Liver (tissue), 8 donors: ENCODE measurements at regions not wholly inside any gene's neighbourhood (a gene's known extent, or its start where the extent isn't known, plus 50 kb on each side); places are given as distances from the start of the nearest gene placed in this dataset.

Experiments
- DNase-seq: peaks from one replicate; pipeline ENCODE4 v3.0.0-alpha.2; 2017; ENCODE audit warnings: low spot score
- H3K27ac ChIP-seq, 2 donors: one replicate each; pipeline ENCODE4 v1.7.0; 2013; ENCODE audit warnings: inconsistent platforms in 2 of 2, low read length in 2 of 2, control low read depth in 1 of 2, low read depth in 1 of 2, mild to moderate bottlenecking in 1 of 2
- H3K27me3 ChIP-seq, 4 donors: one replicate each; pipeline versions ENCODE4 v1.6.1 to v1.7.0; 2013; ENCODE audit warnings: low read length in 3 of 4, inconsistent platforms in 1 of 4, mild to moderate bottlenecking in 1 of 4, moderate library complexity in 1 of 4; ENCODE audit not compliant: control insufficient read depth in 4 of 4, insufficient read depth in 4 of 4
- H3K36me3 ChIP-seq, 4 donors: one replicate each; pipeline versions ENCODE4 v1.6.1 to v1.7.0; 2013; ENCODE audit warnings: low read length in 3 of 4, mild to moderate bottlenecking in 3 of 4, low read depth in 1 of 4, moderate library complexity in 1 of 4; ENCODE audit not compliant: control insufficient read depth in 4 of 4, insufficient read depth in 3 of 4
- H3K4me1 ChIP-seq, 4 donors: one replicate each; pipeline versions ENCODE4 v1.6.1 to v1.7.0; 2013; ENCODE audit warnings: low read length in 3 of 4, mild to moderate bottlenecking in 3 of 4, moderate library complexity in 1 of 4; ENCODE audit not compliant: control insufficient read depth in 4 of 4, insufficient read depth in 4 of 4
- H3K4me3 ChIP-seq, 3 donors: one replicate each; pipeline versions ENCODE4 v1.6.1 to v1.7.0; 2013; ENCODE audit warnings: low read length in 3 of 3, control low read depth in 1 of 3, low read depth in 1 of 3, mild to moderate bottlenecking in 1 of 3
- H3K9ac ChIP-seq, 2 donors: one replicate each; pipeline ENCODE4 v1.7.0; 2013; ENCODE audit warnings: low read length in 2 of 2, mild to moderate bottlenecking in 2 of 2, moderate library complexity in 2 of 2, control low read depth in 1 of 2, low read depth in 1 of 2
- H3K9me3 ChIP-seq, 4 donors: one replicate each; pipeline versions ENCODE4 v1.6.1 to v1.7.0; 2013; ENCODE audit warnings: low read length in 3 of 4; ENCODE audit not compliant: control insufficient read depth in 4 of 4
- EGR1 ChIP-seq, 2 donors: IDR thresholded peaks; 2 replicates each; pipeline ENCODE4 v1.6.1; 2016 to 2018; ENCODE audit warnings: antibody characterized with exemption in 2 of 2, low read depth in 2 of 2
- FOXA1 ChIP-seq: IDR thresholded peaks from 2 replicates; pipeline ENCODE4 v1.6.1; 2016; ENCODE audit warnings: antibody characterized with exemption
- FOXA2 ChIP-seq: IDR thresholded peaks from 2 replicates; pipeline ENCODE4 v1.6.1; 2016; ENCODE audit warnings: antibody characterized with exemption
- GABPA ChIP-seq, 2 donors: IDR thresholded peaks in 1 of 2; conservative IDR thresholded peaks in 1 of 2; 2 replicates each; pipeline ENCODE4 v1.6.1; 2016; ENCODE audit warnings: antibody characterized with exemption in 2 of 2, mild to moderate bottlenecking in 1 of 2, moderate library complexity in 1 of 2
- HNF4A ChIP-seq, 2 donors: conservative IDR thresholded peaks; 2 replicates each; pipeline ENCODE4 v1.6.1; 2016; ENCODE audit warnings: antibody characterized with exemption in 2 of 2, mild to moderate bottlenecking in 2 of 2
- HNF4G ChIP-seq: IDR thresholded peaks from 2 replicates; pipeline ENCODE4 v1.6.1; 2016; ENCODE audit warnings: antibody characterized with exemption
- JUND ChIP-seq, 2 donors: IDR thresholded peaks; 2 replicates each; pipeline ENCODE4 v1.6.1; 2016; ENCODE audit warnings: antibody characterized with exemption in 2 of 2
- NR2F2 ChIP-seq: IDR thresholded peaks from 2 replicates; pipeline ENCODE4 v1.6.1; 2016; ENCODE audit warnings: antibody characterized with exemption
- RAD21 ChIP-seq, 2 donors: IDR thresholded peaks; 2 replicates each; pipeline ENCODE4 v1.6.1; 2016; ENCODE audit warnings: antibody characterized with exemption in 2 of 2, mild to moderate bottlenecking in 2 of 2
- RXRA ChIP-seq, 2 donors: IDR thresholded peaks; 2 replicates each; pipeline ENCODE4 v1.6.1; 2017 to 2018; ENCODE audit warnings: antibody characterized with exemption in 2 of 2, mild to moderate bottlenecking in 1 of 2
- SP1 ChIP-seq: IDR thresholded peaks from 2 replicates; pipeline ENCODE4 v1.6.1; 2018; ENCODE audit warnings: antibody characterized with exemption, mild to moderate bottlenecking
- TAF1 ChIP-seq: conservative IDR thresholded peaks from 2 replicates; pipeline ENCODE4 v1.6.1; 2016; ENCODE audit warnings: antibody characterized with exemption, mild to moderate bottlenecking
- YY1 ChIP-seq: IDR thresholded peaks from 2 replicates; pipeline ENCODE4 v1.6.1; 2016; ENCODE audit warnings: antibody characterized with exemption, mild to moderate bottlenecking
- WGBS: extraction: QIAGEN DNeasy Blood & Tissue Kit; methylation state at CpG from one replicate; pipeline ENCODE4 v1.1.7; 2013; 5-methylcytosine and 5-hydroxymethylcytosine counted together
- TF ChIP-seq, protein P1 (sequence below): fragments of 150-350 bp; IDR thresholded peaks from 2 replicates; pipeline ENCODE4 v1.5.1; 2017; ENCODE audit warnings: improper control_type of control experiment, low read depth, low read length; ENCODE audit not compliant: missing input control
- TF ChIP-seq, protein P2 (sequence below): IDR thresholded peaks from 2 replicates; pipeline ENCODE4 v1.6.1; 2016; ENCODE audit warnings: antibody characterized with exemption
- TF ChIP-seq, protein P3 (sequence below): IDR thresholded peaks from 2 replicates; pipeline ENCODE4 v1.6.1; 2016; ENCODE audit warnings: antibody characterized with exemption
- TF ChIP-seq, protein P4 (sequence below): IDR thresholded peaks from 2 replicates; pipeline ENCODE4 v1.6.1; 2016; ENCODE audit warnings: antibody characterized with exemption
- TF ChIP-seq, protein P5 (sequence below): IDR thresholded peaks from 2 replicates; pipeline ENCODE4 v1.6.1; 2016; ENCODE audit warnings: antibody characterized with exemption, mild to moderate bottlenecking
- donor health status: healthy.
- donor health status: healthy.
- donor health status: healthy.
- donor health status: healthy.
- donor health status: healthy.

DNA sequence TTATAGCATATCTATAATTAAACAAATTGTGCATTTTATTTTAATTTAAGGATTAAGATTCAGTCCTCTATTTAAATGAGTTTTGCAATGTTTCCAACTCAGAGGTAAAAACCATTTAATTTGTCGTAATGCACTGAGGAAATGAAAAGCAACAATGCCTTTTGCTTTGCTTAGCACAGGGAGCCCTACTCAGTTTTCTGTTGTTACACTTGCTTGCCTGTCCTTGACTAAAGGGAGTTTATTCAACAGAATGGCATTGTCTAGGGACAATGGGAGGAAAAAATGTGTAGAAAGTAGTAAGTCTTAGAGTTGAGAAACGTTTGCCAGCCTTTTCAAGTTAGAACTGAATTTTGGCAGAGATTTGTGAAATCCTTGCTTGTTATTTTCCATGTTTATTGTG is 734.2 kb upstream of the ANO3 start:
- no peak overlapping the region for H3K27ac ChIP-seq
- H3K36me3 ChIP-seq = no peaks in the 10 kb centered on the region
- DNase-seq = no peak
- no peak overlapping the region for H3K9ac ChIP-seq
- no peaks in the 10 kb centered on the region for H3K27me3 ChIP-seq
- TF ChIP-seq, protein P1, sequence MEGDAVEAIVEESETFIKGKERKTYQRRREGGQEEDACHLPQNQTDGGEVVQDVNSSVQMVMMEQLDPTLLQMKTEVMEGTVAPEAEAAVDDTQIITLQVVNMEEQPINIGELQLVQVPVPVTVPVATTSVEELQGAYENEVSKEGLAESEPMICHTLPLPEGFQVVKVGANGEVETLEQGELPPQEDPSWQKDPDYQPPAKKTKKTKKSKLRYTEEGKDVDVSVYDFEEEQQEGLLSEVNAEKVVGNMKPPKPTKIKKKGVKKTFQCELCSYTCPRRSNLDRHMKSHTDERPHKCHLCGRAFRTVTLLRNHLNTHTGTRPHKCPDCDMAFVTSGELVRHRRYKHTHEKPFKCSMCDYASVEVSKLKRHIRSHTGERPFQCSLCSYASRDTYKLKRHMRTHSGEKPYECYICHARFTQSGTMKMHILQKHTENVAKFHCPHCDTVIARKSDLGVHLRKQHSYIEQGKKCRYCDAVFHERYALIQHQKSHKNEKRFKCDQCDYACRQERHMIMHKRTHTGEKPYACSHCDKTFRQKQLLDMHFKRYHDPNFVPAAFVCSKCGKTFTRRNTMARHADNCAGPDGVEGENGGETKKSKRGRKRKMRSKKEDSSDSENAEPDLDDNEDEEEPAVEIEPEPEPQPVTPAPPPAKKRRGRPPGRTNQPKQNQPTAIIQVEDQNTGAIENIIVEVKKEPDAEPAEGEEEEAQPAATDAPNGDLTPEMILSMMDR = no peak
- TF ChIP-seq, protein P2, sequence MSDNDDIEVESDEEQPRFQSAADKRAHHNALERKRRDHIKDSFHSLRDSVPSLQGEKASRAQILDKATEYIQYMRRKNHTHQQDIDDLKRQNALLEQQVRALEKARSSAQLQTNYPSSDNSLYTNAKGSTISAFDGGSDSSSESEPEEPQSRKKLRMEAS = no peak
- H3K4me3 ChIP-seq = no peak overlapping the region
- WGBS = 57% methylated on average over 2 of the region's 2 CpGs
- H3K9me3 ChIP-seq = no peaks in the 10 kb centered on the region
- H3K4me1 ChIP-seq = no peaks in the 10 kb centered on the region

DNA sequence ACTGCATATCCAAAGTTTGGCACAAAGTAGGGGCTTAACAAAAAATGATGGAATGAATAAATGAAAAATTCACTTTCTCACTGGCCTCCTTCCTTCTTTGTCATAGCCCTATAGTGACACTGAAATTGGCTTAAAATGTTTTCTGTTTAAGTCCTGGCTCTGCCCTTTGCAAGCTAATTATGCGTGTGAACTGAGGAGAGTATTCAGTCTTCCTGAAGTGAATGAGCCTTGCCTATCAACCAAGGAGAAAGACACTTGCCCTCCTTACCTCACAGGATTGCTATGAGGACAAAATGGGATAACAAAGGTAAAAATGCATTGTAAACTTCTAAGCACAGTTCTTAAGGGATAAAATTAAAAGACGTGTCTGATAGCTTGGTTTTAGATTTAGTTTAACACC is 729.8 kb upstream of the ANO3 start:
- WGBS = 74% methylated on average over 2 of the region's 2 CpGs

More for the DNA sequence above, 729.8 kb upstream of the ANO3 start:
- H3K4me1 ChIP-seq = no peaks in the 10 kb centered on the region
- H3K4me3 ChIP-seq = no peak overlapping the region
- TF ChIP-seq YY1 = no peak
- TF ChIP-seq, protein P3, sequence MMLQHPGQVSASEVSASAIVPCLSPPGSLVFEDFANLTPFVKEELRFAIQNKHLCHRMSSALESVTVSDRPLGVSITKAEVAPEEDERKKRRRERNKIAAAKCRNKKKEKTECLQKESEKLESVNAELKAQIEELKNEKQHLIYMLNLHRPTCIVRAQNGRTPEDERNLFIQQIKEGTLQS = no peak
- TF ChIP-seq GABPA (IDR thresholded peaks at IDR 0.05 in 1 of 2, conservative IDR thresholded peaks at IDR 0.05 in 1 of 2) = no peak
- TF ChIP-seq NR2F2 = no peak
- TF ChIP-seq SP1 = no peak
- TF ChIP-seq HNF4G = no peak
- no peak for TF ChIP-seq FOXA1
- TF ChIP-seq, protein P4, sequence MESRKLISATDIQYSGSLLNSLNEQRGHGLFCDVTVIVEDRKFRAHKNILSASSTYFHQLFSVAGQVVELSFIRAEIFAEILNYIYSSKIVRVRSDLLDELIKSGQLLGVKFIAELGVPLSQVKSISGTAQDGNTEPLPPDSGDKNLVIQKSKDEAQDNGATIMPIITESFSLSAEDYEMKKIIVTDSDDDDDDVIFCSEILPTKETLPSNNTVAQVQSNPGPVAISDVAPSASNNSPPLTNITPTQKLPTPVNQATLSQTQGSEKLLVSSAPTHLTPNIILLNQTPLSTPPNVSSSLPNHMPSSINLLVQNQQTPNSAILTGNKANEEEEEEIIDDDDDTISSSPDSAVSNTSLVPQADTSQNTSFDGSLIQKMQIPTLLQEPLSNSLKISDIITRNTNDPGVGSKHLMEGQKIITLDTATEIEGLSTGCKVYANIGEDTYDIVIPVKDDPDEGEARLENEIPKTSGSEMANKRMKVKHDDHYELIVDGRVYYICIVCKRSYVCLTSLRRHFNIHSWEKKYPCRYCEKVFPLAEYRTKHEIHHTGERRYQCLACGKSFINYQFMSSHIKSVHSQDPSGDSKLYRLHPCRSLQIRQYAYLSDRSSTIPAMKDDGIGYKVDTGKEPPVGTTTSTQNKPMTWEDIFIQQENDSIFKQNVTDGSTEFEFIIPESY = no peak
- TF ChIP-seq JUND (IDR thresholded peaks at IDR 0.05) = no peak
- TF ChIP-seq FOXA2 = no peak
- TF ChIP-seq RAD21 (IDR thresholded peaks at IDR 0.05) = no peak
- TF ChIP-seq RXRA (IDR thresholded peaks at IDR 0.05) = no peak
- no peak for TF ChIP-seq EGR1 (IDR thresholded peaks at IDR 0.05; ENCODE audit: low read depth in 2 of 2)
- no peak for TF ChIP-seq HNF4A (conservative IDR thresholded peaks at IDR 0.05)
- TF ChIP-seq, protein P1 = no peak
- no peak for TF ChIP-seq TAF1
- TF ChIP-seq, protein P5, sequence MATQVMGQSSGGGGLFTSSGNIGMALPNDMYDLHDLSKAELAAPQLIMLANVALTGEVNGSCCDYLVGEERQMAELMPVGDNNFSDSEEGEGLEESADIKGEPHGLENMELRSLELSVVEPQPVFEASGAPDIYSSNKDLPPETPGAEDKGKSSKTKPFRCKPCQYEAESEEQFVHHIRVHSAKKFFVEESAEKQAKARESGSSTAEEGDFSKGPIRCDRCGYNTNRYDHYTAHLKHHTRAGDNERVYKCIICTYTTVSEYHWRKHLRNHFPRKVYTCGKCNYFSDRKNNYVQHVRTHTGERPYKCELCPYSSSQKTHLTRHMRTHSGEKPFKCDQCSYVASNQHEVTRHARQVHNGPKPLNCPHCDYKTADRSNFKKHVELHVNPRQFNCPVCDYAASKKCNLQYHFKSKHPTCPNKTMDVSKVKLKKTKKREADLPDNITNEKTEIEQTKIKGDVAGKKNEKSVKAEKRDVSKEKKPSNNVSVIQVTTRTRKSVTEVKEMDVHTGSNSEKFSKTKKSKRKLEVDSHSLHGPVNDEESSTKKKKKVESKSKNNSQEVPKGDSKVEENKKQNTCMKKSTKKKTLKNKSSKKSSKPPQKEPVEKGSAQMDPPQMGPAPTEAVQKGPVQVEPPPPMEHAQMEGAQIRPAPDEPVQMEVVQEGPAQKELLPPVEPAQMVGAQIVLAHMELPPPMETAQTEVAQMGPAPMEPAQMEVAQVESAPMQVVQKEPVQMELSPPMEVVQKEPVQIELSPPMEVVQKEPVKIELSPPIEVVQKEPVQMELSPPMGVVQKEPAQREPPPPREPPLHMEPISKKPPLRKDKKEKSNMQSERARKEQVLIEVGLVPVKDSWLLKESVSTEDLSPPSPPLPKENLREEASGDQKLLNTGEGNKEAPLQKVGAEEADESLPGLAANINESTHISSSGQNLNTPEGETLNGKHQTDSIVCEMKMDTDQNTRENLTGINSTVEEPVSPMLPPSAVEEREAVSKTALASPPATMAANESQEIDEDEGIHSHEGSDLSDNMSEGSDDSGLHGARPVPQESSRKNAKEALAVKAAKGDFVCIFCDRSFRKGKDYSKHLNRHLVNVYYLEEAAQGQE = no peak
- TF ChIP-seq, protein P2 = no peak
- H3K36me3 ChIP-seq = no peaks in the 10 kb centered on the region
- no peaks in the 10 kb centered on the region for H3K27me3 ChIP-seq
- DNase-seq = no peak
- peaks cover 0 to 1% (median 0%) of the 10 kb centered on the region in 4 donors for H3K9me3 ChIP-seq
- no peak overlapping the region for H3K9ac ChIP-seq
- H3K27ac ChIP-seq = no peak overlapping the region
